GM19455 (cell line): ENCODE measurements at regions not wholly inside any gene's neighbourhood (a gene's known extent, or its start where the extent isn't known, plus 50 kb on each side); places are given as distances from the start of the nearest gene placed in this dataset.

ENCODE experiments used
- ATAC-seq: cut with Tn5 transposase; IDR thresholded peaks from one replicate; pipeline ENCODE4 v1.9.1; 2021; ENCODE audit not compliant: unreplicated experiment

DNA sequence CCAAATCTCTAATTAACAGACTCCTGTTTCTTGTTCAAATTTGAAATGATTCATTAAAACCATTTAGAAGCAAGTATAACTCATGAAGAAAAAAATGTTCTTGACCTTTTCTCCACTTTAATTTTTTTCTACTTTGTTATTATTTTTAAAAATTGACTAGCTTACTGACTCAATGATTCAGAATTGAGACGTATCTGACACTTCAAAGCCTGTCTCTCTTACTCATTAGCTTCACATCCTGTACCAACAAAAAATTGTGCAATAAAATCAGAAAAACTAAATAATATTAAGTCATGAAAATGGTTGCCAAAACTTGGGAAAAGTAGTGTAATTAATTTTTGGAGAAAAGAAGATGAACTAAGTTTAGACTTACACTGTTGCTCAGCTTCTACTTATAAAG lies 331.2 kb downstream of the SLC16A7 start:
- no peak for ATAC-seq

DNA sequence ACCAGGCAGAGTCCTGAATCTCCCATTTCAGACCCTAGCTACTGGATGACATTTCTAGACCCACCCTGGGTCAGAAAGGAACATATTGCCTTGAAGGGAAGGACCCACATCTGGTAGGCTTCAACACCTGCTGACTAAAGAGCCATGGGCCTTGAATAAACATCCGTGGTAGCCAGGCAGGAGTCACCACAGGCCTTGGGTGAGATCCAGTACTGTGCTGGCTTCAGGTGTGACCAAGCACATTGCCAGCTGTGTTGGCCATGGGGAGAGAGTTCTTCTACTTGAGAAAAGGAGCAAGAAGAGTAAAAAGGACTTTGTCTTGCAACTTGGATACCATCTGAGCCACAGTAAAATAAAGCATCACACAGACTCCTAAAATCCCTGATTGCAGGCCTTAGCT lies 332.6 kb downstream of the SLC16A7 start:
- no peak for ATAC-seq

DNA sequence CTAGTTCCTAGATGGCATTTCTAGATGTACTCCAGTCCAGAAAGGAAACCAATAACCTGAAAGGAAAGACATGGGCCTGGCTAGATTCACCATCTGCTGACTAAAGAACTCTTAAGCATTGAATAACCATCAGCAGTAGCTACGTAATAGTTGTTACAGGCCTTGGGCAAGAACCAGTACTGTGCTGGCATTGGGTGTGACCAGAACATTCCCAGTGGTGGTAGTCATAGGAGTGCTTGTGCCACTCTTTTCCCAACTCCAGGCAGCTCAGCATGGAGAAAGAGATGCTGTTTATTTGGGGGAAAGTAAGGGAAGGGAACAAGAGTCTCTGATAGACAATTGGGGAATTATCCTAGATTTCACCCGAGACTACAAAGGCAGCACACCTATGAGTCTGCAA lies 333.3 kb downstream of the SLC16A7 start:
- no peak for ATAC-seq

DNA sequence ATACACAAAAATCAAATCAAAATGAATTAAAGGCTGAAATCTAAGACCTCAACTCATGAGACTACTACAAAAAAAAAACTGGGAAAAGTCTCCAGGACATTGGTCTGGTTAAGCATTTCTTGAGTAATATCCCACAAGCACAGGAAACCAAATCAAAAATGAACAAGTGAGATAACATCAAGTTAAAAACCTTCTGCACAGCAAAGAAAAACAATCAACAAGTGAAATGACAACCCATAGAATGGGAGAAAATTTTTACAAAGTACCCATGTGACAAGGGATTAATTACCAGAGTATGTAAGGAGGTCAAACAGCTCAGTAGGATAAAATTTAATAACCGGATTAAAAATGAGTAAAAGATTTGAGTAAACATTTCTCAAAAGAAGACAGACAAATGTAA lies 338.7 kb downstream of the SLC16A7 start:
- no peak for ATAC-seq

DNA sequence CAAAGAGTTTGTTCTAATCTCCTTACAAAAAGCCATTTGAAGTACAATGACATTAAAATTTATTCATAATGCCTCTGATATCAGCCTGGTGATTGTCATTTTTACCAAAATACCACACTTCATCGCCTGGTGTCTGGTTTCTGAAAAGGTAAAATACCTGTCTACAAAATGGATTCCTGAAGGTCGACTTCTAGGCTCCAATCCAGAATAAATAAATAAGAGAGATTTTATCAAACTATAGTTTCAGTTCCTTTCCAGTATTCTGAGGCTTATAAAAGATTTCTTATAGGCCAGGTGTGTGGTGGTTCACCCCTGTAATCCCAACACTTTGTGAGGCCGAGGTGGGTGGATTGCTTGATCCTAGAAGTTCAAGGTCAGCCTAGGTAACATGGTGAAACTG lies 340.7 kb downstream of the SLC16A7 start:
- ATAC-seq, result no peak

DNA sequence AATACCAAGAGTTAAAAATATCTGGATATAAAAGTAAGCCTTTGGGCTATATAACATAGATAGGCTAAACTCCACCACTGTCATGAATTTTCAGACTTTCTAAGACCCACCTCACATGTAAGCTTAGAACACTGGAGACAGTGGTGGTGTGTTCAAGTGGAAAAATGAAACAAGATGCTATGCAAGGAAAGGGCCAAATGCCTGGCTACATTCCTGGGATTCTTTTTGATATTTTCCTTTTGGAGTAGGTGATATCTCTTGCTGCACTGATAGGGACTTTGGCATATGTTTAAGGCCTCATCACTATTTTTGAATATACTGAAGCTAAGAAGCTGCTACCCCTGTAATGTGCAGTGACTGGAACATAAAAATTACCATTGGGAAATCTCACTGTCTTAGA lies 341.3 kb downstream of the SLC16A7 start:
- no peak for ATAC-seq

DNA sequence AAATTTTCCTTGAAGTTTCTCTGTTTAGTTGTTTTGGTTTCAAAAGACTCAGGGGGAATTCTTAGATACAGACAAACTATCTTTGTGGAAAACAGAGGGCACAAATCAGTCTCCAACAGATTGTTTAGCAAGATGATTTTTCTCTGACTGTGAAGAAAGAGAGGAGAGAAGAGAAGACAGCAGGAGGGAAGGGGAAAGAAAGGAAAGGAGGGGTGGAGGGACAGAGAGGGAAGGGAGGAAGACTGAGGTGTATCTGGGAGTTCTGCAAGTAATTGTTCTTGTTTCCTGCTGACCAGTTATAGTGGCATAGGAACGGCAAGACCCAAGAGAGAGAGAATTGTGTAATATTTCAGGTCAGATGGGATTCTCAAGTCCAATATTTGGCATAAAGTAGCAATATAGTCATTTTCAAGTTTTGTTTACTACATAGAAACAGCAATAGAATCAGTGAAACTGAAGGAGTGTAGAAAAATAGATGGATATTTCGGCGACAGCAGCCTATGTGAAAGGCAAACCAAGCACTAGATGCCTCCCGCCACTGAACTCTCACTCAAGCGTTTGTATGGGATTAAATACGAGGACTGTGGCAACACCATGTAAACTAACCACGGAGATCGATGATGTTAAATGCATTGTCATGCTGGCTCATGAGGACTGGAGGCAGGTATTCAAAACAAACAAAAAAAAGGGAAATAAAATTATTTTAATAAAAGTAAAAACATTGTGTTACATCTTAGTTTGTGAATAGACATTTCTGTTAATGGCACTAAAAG lies 342.5 kb downstream of the SLC16A7 start:
- ATAC-seq, result no peak

DNA sequence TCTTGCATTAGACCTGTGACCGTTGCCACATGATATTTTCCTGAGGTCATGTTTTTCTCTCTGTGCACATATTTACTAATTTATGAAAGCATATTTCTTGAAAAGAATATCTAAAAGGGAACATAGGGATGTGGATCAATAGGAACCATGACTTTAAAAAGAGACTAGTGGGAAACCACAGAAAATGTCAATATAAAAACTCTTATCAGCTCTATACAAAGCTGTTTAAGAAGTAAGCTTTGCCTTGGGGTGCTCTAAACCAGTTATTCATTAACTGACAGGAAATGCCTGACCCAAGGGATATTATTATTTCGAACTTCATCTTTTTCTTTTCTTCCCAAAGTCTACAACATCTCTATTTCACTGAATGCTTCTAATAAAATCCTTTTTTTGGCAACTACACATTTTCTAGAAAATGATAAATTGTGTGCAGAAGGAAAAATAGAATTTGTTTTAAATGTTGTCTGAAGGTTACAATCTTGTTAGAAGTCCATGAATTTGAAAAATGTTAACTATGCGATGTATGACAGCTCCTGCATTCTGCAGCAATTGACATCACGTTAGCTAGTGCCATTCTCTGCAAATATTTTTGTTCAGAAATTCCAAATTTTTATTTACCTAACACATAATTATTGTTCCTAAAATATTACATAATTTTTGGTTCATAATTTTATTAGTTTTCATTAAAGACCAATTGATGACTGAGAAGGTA lies 345.0 kb downstream of the SLC16A7 start:
- no peak for ATAC-seq

DNA sequence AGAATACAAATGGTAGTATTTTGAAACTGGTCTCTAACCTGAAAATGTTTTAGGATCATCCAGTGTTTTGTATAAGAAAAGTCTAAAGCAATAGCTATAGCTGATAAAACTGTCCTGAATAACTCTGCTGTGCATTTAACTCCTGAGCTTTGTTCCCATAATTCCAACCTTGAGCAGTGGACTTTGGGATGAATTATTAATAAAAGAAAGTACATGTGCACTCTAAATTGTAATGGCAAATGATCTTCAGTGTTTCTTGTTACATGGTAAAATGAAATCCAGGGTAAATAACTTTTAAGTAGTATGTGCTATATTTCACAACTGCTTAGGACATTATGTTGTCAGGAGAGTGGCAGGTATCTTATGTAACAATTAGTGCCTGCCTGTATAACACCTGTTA lies 345.6 kb downstream of the SLC16A7 start:
- ATAC-seq, result no peak

DNA sequence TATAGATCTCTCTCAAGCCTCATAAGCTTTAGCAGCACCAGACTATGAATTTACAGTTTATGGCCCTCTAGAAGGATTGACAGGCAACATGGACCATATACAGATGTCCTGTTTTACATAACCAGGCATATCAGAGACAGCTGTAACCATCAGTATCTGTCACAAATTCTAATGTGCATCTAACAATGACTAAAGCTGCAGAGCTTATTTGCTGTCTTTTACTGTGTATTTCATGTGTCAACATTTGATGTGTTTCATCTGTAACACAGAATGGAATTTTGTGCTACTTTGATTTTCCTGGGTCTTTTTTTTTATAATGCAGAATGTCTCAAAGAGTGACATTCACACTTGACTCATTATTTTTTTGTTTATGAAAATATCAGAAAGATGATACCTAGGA lies 348.3 kb downstream of the SLC16A7 start:
- ATAC-seq, result no peak

DNA sequence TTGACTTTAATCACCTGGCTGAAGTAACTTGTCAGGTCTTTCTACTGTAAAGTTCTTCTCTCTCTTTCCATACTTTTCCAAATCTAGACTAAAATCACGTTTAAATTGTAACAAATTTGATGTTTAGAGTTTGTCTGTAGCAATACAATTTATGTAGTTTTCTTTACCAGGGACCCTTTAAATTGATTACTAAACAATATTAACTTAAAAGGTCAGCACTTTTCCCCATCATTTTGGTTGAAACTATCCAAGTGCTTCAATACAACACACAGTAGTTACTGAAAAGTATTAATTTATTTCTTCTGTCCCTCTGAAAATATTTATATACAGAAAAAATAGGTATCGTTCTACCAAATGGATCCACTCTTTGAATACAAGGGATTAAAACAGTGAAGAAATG lies 350.8 kb downstream of the SLC16A7 start:
- ATAC-seq, result no peak

DNA sequence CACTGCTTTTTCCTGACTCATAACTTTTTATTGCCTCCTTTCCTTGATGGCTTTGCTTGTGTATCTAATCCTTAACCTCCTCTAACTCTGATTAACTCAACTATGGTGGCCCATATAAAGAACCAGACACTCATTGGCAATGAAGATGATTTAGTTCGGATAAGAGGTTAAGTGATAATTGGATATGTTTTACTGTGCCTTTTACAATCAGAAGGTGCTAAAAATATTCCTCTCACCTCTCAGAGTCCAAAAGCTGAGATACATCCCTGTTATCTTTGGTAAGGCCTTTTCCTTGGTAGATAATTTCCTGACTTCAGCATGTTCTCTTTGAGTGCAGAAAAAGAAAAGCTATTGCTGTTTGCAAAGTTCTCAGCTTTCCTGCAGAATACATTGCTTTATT lies 367.7 kb downstream of the SLC16A7 start:
- no peak for ATAC-seq

DNA sequence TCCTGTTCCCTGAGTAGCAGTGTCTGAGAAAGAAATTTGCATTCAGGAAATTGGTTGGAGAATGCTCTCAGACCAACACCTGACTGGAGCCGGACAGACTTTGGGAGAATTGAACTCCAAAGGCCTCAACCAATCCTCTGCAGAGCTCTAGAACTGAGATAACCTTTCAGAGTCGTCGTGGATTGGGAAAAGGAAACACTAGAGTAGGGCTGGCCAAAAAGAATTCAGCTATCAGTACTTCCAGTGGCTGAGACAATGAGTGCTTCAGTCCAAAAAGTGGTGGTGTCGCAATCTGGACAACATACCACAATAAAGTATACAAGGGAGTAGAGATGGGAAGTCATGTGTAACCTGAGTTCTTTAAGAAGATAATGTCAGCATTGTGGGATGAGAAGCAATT lies 377.1 kb downstream of the SLC16A7 start:
- no peak for ATAC-seq

DNA sequence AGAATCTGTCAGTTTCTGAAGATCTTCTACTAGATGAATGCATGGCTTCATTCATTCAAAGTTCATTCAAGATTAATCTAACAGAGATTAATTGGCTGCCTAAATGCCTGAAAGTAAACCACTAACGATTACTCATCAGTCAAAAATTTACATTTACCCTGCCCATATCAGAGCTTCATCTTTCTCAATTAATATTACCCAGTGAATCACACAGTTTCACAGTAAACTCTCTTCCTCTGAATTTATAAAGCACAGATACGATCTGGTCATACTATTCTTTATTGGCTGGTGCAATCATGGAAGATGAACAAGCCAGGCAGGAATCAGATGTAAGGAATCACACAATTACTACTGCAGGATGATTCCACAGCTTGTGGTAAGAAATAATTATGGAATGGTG lies 377.7 kb downstream of the SLC16A7 start:
- no peak for ATAC-seq

DNA sequence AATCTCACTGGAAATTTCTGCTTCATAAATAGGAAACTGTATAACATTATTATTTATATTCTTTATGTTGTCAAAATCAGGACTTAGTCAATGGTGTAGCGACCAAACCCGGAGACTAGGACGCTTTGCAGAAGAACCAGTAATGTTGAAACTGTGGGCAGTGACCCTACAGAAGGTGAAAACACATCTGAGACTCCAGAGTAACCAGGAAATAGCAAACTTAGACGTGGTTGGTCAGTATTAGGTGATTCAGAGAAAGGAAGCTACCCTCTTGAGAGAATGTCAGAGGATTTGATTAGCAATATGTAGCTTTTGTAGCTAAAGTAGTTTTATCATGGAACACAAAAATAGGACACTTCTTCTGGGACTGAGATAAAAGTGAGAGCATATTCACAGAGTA lies 381.9 kb downstream of the SLC16A7 start:
- no peak for ATAC-seq

DNA sequence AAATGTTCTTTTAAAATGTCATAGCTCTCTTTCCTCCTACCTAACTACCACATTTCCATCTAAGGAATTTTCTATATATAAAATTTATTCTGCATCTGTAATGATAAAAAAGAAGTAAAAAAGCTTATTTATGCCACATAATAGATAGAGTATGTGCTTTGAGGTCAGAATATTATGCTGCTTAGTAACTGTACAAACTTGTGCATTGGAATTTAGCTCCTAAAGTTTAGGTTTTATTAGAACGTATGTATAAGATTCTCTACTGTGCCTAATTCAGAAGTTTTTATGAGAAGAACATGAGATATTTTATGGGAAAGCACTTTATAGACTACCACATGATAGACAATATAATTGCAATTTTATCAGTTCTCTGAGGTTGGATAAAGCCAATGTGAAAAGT lies 384.6 kb downstream of the SLC16A7 start:
- no peak for ATAC-seq

DNA sequence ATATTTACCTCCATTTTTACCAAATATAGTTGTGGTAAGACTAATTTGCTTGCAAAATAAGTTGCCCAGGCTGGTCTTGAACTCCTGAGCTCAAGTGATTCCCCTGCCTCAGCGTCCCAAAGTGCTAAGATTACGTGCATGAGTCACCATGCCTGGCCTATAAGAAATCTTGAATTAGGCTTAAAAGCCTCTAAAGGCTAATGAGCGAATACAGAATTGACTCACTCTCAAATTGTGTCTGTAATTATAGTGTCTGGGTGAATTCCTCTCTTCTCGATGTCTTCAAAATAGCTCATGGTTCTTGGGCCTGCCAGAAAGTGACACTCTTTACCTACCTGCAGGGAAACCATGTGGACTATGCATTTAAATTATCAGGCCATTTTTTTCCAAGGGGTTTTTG lies 403.5 kb downstream of the SLC16A7 start:
- ATAC-seq, result no peak

DNA sequence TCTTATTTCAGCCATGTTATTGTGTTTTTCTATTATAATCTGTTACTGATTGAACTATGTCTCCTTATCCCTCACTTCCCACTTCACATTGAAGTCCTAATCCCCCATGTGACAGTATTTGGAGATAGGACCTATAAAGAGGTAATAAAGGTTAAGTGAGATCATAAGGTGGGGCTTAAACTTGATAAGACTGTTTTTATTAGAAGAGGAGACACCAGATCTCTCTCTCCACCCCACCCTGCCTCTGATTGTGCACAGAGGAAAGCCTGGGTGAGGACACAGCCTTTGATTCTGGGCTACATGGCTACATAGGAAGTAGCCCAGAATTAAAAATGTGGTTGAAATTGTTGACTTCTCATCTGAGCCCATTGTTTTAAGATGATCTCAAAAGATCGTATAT lies 414.7 kb downstream of the SLC16A7 start:
- no peak for ATAC-seq

DNA sequence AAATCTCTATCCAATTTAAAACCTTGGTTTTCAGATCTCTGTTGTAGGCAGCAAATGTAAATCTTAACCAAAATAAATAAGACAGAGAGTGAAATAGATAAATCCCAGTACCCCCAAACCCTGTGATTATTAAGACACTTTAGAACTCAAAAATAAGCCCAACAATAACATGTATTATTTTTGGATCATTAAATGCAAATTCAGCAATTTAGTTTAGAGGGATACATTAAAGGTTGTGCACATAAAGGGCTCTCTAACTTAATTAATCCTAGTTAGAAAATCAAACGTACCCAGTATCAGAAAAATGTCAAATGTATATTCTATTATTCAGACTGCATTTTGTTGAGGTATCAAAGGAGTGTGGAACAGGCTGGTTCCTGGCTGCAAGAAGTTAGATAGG lies 416.8 kb downstream of the SLC16A7 start:
- no peak for ATAC-seq

DNA sequence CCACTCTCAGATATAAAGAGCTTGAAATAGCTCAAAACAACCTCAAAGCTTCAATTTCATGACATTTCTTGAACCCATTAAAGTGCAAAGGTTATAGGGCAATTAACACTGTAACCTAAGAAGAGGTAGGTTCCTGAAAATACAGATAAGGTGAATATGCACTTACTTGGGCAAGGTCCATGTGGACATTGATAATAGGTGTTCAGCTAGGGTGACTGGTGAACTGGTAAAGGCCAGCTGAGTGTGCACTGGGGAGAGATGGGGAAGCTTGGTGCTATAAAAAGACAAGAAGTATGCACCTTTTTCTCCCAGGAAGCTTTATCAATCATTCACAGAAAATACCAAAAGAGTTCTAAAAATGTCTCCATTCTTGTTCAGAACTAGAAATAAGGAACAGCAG lies 418.6 kb downstream of the SLC16A7 start:
- no peak for ATAC-seq

DNA sequence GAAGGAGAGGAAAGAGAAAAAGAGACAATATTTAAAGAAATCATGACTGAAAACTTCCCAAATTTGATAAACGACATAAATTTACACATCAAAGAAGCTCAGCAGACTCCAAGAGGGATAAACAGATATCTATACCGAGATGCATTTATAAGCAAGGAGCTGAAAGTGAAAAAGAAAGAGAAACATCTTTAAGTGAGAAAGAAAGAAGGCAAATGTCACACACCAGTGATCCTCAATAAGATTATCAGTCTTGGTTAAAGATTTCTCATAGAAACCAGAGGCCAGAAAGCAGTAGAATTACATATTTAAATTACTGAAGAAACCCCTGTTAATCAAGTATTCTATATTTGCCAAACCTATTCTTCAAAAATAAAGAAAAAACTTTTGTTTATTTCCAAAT lies 424.2 kb downstream of the SLC16A7 start:
- no peak for ATAC-seq

DNA sequence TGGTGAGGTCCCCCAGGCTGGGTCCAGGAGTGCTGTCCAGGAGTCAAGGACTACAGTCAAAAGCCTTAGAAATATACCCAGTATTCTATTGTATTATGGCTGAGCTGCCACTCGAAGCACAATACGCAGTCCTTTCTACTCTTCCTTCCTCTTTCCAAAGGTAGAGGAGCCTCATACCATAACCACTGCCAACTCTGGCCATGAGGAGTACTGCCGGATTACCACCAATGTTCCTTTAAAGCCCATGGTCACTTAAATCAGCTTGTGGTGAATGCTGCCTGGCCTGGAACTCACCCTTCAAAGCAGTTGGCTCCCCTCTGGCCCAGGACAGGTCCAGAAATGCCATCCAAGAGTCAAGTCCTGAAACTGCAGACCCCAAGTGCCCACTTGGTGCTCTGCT lies 425.4 kb downstream of the SLC16A7 start:
- no peak for ATAC-seq

DNA sequence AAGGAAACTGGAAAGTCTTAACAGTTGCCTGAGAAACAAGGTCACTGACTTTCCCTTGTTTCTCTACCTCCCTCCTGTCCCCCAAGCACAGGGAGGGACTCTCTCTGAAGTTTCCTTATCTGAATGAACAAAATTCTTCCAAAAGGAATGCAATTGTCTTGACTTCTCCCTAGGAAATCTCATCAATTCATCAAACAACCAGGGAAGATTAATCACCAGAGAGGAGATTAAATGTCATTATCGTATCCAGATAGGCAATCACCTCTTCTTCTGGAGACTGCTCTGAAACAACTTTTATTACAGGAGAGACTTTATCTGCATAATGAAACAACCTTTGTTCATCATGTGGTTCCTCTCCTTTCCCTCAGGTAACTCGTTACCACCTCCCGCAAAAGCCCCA lies 431.4 kb downstream of the SLC16A7 start:
- ATAC-seq, result no peak
